WTC11 (cell line): ENCODE measurements at regions not wholly inside any gene's neighbourhood (a gene's known extent, or its start where the extent isn't known, plus 50 kb on each side); places are given as distances from the start of the nearest gene placed in this dataset.

Source experiments
- ATAC-seq: fragments of 200-7000 bp; cut with Tn5 transposase; 2 replicates; pipeline ENCODE4 v1.10.0; 2021; ENCODE audit warnings: mild to moderate bottlenecking, moderate library complexity
- CTCF ChIA-PET: fragments of 300-600 bp; sonication (Branson Sonifier 250); formaldehyde crosslinking; loops from one replicate; lab custom pipeline; 2021; ENCODE audit warnings: antibody characterized with exemption; lab: Charles Lee
- POLR2A ChIA-PET: fragments of 350-600 bp; sonication (Branson Sonifier 250); formaldehyde crosslinking; loops from one replicate; lab custom pipeline; 2021; ENCODE audit warnings: antibody characterized with exemption; lab: Charles Lee
- DNase-seq: peaks from one replicate; pipeline ENCODE4 v3.0.0; 2021; ENCODE audit warnings: low spot score
- H3K27ac Mint-ChIP-seq: 2 replicates; pipeline ENCODE4 v1.8.0; 2021; ENCODE audit warnings: mixed read lengths
- H3K27me3 Mint-ChIP-seq: 2 replicates; pipeline ENCODE4 v1.8.0; 2021; ENCODE audit warnings: low read depth, mild to moderate bottlenecking, moderate library complexity, mixed read lengths
- H3K36me3 Mint-ChIP-seq: 2 replicates; pipeline ENCODE4 v1.8.0; 2021; ENCODE audit warnings: mixed read lengths
- H3K4me1 Mint-ChIP-seq: 2 replicates; pipeline ENCODE4 v1.8.0; 2022; ENCODE audit warnings: mixed read lengths
- H3K4me3 Mint-ChIP-seq: 2 replicates; pipeline ENCODE4 v1.8.0; 2021; ENCODE audit warnings: mild to moderate bottlenecking, moderate library complexity, mixed read lengths
- H3K9me3 Mint-ChIP-seq: 2 replicates; pipeline ENCODE4 v1.8.0; 2021; ENCODE audit warnings: mixed read lengths
- ATF3 ChIP-seq: sonication (generic); formaldehyde crosslinking; conservative IDR thresholded peaks from 2 replicates; pipeline ENCODE4 v1.8.1; 2022; ENCODE audit warnings: mild to moderate bottlenecking, missing genetic modification reagents
- ETV6 ChIP-seq: sonication (generic); formaldehyde crosslinking; IDR thresholded peaks from 2 replicates; pipeline ENCODE4 v1.8.1; 2022; ENCODE audit warnings: mild to moderate bottlenecking, missing genetic modification reagents
- FOXJ3 ChIP-seq: sonication (generic); formaldehyde crosslinking; IDR thresholded peaks from 2 replicates; pipeline ENCODE4 v1.9.0; 2021; ENCODE audit warnings: missing genetic modification reagents, mild to moderate bottlenecking, borderline replicate concordance
- FOXP4 ChIP-seq: sonication (generic); formaldehyde crosslinking; IDR thresholded peaks from 2 replicates; pipeline ENCODE4 v1.8.0; 2022; ENCODE audit warnings: mild to moderate bottlenecking, missing genetic modification reagents
- GABPB1 ChIP-seq: sonication (generic); formaldehyde crosslinking; IDR thresholded peaks from 2 replicates; pipeline ENCODE4 v1.8.1; 2023; ENCODE audit warnings: mild to moderate bottlenecking, missing genetic modification reagents
- HMGXB4 ChIP-seq: sonication (generic); formaldehyde crosslinking; IDR thresholded peaks from 2 replicates; pipeline ENCODE4 v1.8.1; 2023; ENCODE audit warnings: mild to moderate bottlenecking, moderate library complexity, missing genetic modification reagents
- MYBL2 ChIP-seq: sonication (generic); formaldehyde crosslinking; IDR thresholded peaks from 2 replicates; pipeline ENCODE4 v1.8.1; 2023; ENCODE audit warnings: mild to moderate bottlenecking, moderate library complexity, missing genetic modification reagents
- NFE2L1 ChIP-seq: sonication (generic); formaldehyde crosslinking; IDR thresholded peaks from 2 replicates; pipeline ENCODE4 v1.8.1; 2023; ENCODE audit warnings: missing genetic modification reagents
- NR2C2 ChIP-seq: sonication (generic); formaldehyde crosslinking; IDR thresholded peaks from 2 replicates; pipeline ENCODE4 v1.8.0; 2022; ENCODE audit warnings: mild to moderate bottlenecking, missing genetic modification reagents
- RORB ChIP-seq: fragments of 250-450 bp; sonication (Bioruptor Pico); IDR thresholded peaks from 2 replicates; pipeline ENCODE4 v1.9.0; 2021; ENCODE audit warnings: mild to moderate bottlenecking
- SOX15 ChIP-seq: fragments of 250-450 bp; sonication (Bioruptor Pico); IDR thresholded peaks from 2 replicates; pipeline ENCODE4 v1.9.0; 2021; ENCODE audit warnings: mild to moderate bottlenecking
- ZNF232 ChIP-seq: sonication (generic); formaldehyde crosslinking; IDR thresholded peaks from 2 replicates; pipeline ENCODE4 v1.8.0; 2022; ENCODE audit warnings: mild to moderate bottlenecking, missing genetic modification reagents
- ZNF532 ChIP-seq: fragments of 250-450 bp; sonication (Bioruptor Pico); IDR thresholded peaks from 2 replicates; pipeline ENCODE4 v1.9.0; 2021; ENCODE audit warnings: mild to moderate bottlenecking, borderline replicate concordance
- TF ChIP-seq, protein P1 (sequence below): sonication (generic); formaldehyde crosslinking; IDR thresholded peaks from 2 replicates; pipeline ENCODE4 v1.8.1; 2022; ENCODE audit warnings: missing genetic modification reagents, borderline replicate concordance
- TF ChIP-seq, protein P2 (sequence below): sonication (generic); formaldehyde crosslinking; IDR thresholded peaks from 2 replicates; pipeline ENCODE4 v1.8.1; 2023; ENCODE audit warnings: mild to moderate bottlenecking, missing genetic modification reagents

- no peaks in the 10 kb centered on the region for H3K9me3 Mint-ChIP-seq
- TF ChIP-seq FOXP4 (CRISPR knock-in tag), result no peak
- no peak for TF ChIP-seq FOXJ3 (CRISPR knock-in tag)
- TF ChIP-seq RORB (CRISPR knock-in tag), result no peak
- TF ChIP-seq ZNF532 (CRISPR knock-in tag), result no peak
- TF ChIP-seq HMGXB4, result no peak
- TF ChIP-seq MYBL2 (CRISPR knock-in tag), result no peak
- TF ChIP-seq, protein P1, sequence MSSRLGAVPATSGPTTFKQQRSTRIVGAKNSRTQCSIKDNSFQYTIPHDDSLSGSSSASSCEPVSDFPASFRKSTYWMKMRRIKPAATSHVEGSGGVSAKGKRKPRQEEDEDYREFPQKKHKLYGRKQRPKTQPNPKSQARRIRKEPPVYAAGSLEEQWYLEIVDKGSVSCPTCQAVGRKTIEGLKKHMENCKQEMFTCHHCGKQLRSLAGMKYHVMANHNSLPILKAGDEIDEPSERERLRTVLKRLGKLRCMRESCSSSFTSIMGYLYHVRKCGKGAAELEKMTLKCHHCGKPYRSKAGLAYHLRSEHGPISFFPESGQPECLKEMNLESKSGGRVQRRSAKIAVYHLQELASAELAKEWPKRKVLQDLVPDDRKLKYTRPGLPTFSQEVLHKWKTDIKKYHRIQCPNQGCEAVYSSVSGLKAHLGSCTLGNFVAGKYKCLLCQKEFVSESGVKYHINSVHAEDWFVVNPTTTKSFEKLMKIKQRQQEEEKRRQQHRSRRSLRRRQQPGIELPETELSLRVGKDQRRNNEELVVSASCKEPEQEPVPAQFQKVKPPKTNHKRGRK (CRISPR knock-in tag), result no peak
- TF ChIP-seq, protein P2, sequence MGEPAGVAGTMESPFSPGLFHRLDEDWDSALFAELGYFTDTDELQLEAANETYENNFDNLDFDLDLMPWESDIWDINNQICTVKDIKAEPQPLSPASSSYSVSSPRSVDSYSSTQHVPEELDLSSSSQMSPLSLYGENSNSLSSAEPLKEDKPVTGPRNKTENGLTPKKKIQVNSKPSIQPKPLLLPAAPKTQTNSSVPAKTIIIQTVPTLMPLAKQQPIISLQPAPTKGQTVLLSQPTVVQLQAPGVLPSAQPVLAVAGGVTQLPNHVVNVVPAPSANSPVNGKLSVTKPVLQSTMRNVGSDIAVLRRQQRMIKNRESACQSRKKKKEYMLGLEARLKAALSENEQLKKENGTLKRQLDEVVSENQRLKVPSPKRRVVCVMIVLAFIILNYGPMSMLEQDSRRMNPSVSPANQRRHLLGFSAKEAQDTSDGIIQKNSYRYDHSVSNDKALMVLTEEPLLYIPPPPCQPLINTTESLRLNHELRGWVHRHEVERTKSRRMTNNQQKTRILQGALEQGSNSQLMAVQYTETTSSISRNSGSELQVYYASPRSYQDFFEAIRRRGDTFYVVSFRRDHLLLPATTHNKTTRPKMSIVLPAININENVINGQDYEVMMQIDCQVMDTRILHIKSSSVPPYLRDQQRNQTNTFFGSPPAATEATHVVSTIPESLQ (CRISPR knock-in tag), result no peak
- TF ChIP-seq NR2C2 (CRISPR knock-in tag), result no peak
- no peak for TF ChIP-seq ZNF232 (CRISPR knock-in tag)
- TF ChIP-seq NFE2L1 (CRISPR knock-in tag), result no peak
- no peak for TF ChIP-seq SOX15 (CRISPR knock-in tag)
- TF ChIP-seq ATF3 (CRISPR knock-in tag), result no peak
- TF ChIP-seq GABPB1 (CRISPR knock-in tag), result no peak
- no peak for TF ChIP-seq ETV6 (CRISPR knock-in tag)
- H3K27ac Mint-ChIP-seq, result no peak overlapping the region
- CTCF ChIA-PET, result no interaction called here
- peaks cover 4% of the 10 kb centered on the region for H3K4me1 Mint-ChIP-seq
- DNase-seq (no peak), ATAC-seq (no peak)
- POLR2A ChIA-PET, result no interaction called here
- H3K4me3 Mint-ChIP-seq, result no peak overlapping the region
- no peaks in the 10 kb centered on the region for H3K36me3 Mint-ChIP-seq
- no peaks in the 10 kb centered on the region for H3K27me3 Mint-ChIP-seq
Measured at GRCh38 chr4:105066401-105066800, 80.3 kb upstream of the TET2 start.
